GM10248 (cell line): ENCODE measurements at regions not wholly inside any gene's neighbourhood (a gene's known extent, or its start where the extent isn't known, plus 50 kb on each side); places are given as distances from the start of the nearest gene placed in this dataset.

Experiments used
- CTCF ChIA-PET: fragments of 300-600 bp; sonication (Branson Sonifier 250); formaldehyde crosslinking; extraction: SDS; loops from one replicate; lab custom pipeline; 2021; ENCODE audit warnings: antibody characterized with exemption; lab: Yijun Ruan, JAX
- POLR2A ChIA-PET: fragments of 350-650 bp; sonication (Branson Sonifier 250); formaldehyde crosslinking; extraction: SDS; loops from one replicate; lab custom pipeline; 2020; ENCODE audit warnings: antibody characterized with exemption; lab: Yijun Ruan, JAX
- DNase-seq: peaks from one replicate; pipeline ENCODE4 v3.0.0; 2012; ENCODE audit errors: extremely low spot score
- TF ChIP-seq, protein P1 (sequence below): IDR thresholded peaks from 2 replicates; pipeline ENCODE4 v1.5.1; 2012; ENCODE audit warnings: mild to moderate bottlenecking, low read depth; ENCODE audit errors: extremely low read depth, missing control alignments, control extremely low read depth

DNA sequence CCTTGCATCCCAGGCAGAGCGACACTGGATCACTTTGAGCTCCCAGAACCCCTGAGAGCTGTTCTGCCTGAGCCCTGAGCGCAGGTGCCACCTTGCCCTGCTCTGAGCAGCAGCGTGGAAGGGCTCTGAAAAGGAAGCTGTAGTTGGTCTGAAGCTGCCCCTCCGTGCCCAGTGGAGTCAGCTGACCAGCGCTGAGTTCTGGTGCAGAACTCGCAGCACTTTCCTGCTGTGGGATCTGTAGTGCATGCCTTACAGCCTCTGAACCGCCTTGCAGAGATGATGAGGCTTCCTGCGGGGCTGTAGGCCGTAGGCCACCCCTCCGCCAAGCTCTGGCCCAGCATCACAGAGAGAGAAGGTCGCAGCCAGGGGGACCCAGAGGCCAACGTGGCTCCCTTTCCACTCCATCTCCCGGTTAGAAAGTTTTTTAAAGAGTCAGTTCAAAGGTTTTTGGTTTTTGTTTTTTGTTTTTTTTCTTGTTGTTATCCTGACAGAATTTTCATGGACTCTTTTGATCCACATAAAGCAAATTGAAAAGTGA, 158.3 kb upstream of the CST7 start:
- CTCF ChIA-PET = interaction anchor here (1.3 to 2.1 kb wide), 3 partner anchors 9 to 13 kb away, joined by 3 to 7 read pairs (median 3); no protein-coding TSS in a partner anchor
- TF ChIP-seq, protein P1, sequence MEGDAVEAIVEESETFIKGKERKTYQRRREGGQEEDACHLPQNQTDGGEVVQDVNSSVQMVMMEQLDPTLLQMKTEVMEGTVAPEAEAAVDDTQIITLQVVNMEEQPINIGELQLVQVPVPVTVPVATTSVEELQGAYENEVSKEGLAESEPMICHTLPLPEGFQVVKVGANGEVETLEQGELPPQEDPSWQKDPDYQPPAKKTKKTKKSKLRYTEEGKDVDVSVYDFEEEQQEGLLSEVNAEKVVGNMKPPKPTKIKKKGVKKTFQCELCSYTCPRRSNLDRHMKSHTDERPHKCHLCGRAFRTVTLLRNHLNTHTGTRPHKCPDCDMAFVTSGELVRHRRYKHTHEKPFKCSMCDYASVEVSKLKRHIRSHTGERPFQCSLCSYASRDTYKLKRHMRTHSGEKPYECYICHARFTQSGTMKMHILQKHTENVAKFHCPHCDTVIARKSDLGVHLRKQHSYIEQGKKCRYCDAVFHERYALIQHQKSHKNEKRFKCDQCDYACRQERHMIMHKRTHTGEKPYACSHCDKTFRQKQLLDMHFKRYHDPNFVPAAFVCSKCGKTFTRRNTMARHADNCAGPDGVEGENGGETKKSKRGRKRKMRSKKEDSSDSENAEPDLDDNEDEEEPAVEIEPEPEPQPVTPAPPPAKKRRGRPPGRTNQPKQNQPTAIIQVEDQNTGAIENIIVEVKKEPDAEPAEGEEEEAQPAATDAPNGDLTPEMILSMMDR = no peak
- POLR2A ChIA-PET = no interaction called here
- no peak for DNase-seq

DNA sequence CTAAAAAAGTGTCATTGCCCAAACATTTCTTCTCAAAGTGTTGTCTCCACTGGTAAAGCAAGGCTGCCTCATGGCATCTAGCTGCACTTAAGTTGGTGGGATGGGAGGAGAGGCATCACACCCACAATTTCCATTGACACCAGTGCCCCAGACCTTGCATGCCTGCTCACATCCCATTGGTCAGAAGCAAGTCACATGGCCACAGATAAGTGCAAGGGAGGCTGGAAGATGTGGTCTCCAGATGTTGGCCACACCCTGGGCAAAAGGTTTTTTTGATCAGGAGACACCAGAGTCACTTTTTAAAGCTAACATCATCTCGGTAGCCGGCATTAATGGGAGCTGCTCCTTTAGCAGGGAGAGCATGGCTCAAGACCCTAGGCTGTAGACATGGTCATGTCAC, 157.1 kb upstream of the CST7 start:
- CTCF ChIA-PET = interaction anchor here (1.3 to 2.1 kb wide), 2 partner anchors 8 to 11 kb away, joined by 3 to 7 read pairs; no protein-coding TSS in a partner anchor

DNA sequence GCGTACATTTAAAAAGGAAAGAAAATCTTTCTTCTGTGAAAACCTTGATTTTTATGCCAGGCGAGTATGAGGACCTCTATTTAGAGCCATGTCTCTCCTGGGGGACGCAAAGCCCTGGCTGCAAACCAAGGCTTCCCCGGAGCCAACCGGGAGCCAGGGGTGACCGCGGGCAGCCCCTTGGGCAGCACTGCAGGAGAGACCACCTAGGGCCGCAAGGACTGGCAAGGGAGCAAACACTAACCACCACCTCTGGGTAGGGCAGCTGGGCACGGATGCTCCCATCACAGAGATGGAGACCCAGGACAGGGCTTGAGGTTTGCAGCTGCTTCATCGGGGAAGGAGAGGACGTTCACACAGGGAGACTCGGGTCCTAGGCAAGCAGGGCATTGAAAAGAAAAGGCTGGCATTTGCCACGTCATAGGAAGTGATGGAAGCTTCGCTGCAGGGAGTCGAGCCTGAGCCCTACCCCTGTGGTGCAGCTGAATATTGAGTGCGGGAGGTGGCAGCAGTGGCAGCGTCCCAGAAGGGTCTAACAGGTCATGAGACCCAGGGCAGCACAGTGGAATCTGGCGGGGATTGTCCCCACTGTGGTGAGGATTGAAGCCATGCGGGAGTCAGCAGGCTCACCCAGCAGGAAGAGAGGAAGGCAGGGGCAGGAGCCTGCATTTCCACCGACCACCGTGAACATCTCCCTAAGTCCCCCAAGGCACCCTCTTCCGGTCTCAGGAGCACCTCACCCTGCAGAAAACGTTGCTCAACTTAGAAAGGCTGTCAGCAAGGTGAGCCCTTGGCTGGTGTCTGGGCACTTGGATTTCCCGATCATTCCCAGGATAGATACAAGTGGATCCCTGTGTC, 156.2 kb upstream of the CST7 start:
- POLR2A ChIA-PET = no interaction called here
- no peak for DNase-seq
- CTCF ChIA-PET = interaction anchor here (2.1 kb wide), 1 partner anchor 12 kb away, joined by 7 read pairs; no protein-coding TSS in a partner anchor
- TF ChIP-seq, protein P1 = no peak

More for the DNA sequence above, 157.1 kb upstream of the CST7 start:
- no peak for DNase-seq
- TF ChIP-seq, protein P1 = no peak
- POLR2A ChIA-PET = no interaction called here

DNA sequence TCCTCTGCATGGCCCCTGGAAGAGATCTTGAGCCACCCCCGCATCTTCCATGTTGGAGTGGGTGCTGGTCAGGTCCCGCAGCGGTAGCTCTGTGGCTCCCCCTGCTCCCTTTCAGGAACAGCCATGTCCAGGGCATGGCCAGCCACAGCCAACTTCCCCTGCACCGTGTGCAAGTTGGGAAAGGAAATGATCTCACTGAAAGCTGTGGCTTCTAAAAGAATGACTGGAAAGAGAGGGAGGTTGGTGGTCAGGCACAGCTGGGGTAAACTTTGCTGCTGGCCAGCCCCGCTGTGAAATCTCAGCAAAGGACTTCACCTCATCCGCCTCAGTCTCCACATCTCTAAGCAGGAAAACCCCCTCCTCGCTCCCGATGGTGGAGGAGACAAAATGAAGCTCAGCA, 153.6 kb upstream of the CST7 start:
- ChIA-PET POLR2A (no interaction called here), CTCF (interaction anchor here (0.8 to 1.1 kb wide), 2 partner anchors 56 to 122 kb away, joined by 3 read pairs; no protein-coding TSS in a partner anchor)
- TF ChIP-seq, protein P1 = no peak
- DNase-seq = no peak

DNA sequence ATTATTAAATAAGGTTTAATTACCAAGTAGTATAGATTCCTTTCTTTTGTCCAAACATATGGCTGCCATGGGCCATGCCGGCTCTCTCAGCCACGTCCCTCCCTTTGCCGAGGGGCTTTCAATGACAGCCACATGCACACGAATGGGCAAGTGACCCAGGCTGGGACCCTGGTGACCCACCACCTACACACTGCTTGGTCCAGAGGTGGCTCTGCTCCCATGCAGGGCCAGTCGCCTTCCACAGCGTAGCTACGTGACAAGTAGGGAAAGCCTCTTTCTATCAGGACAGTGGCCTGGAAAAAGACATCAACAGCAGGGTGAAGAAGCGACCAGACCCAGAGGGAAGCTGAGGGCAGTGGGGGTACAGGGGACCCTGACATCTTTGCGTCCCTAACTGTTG, 152.8 kb upstream of the CST7 start:
- ChIA-PET CTCF (interaction anchor here (0.8 to 1.1 kb wide), 2 partner anchors 56 to 122 kb away, joined by 3 read pairs; no protein-coding TSS in a partner anchor), POLR2A (no interaction called here)
- TF ChIP-seq, protein P1 = no peak
- no peak for DNase-seq

DNA sequence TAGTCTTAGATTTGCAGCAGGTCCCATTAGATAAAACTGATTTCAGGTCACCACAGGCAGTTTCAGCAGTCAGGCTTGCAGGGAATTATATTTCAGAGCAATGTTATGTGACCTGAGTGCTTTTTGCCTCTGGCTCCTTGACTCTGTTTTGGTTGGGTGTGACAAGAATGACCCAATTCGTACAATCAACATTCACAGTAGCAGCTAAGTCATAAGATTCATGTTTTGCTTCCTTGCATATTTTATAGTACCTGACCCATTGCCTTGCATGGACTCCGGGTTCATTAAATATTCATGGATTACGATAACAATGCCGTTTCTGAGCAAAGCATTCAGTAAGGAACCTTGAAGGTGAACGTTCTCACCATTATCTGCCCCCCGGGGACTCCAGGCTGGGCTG, 152.0 kb upstream of the CST7 start:
- TF ChIP-seq, protein P1 = no peak
- ChIA-PET CTCF (interaction anchor here (2.6 kb wide), 1 partner anchor 13 kb away, joined by 12 read pairs; no protein-coding TSS in a partner anchor), POLR2A (no interaction called here)
- DNase-seq = no peak
